K562 (cell line): ENCODE measurements at regions not wholly inside any gene's neighbourhood (a gene's known extent, or its start where the extent isn't known, plus 50 kb on each side); places are given as distances from the start of the nearest gene placed in this dataset.
A peak's percentile ranks its signal among the peaks of the same experiment; 100 is the strongest.

ENCODE experiments used
- ATAC-seq: fragments of 200-7000 bp; cut with Tn5 transposase; 3 replicates; pipeline ENCODE4 v1.9.1; 2020; ENCODE audit warnings: moderate library complexity
- BruUV-seq: library from RNA; stranded (reverse); fragments of 400-500 nt; replicated peaks from 2 replicates; lab custom pipeline; 2021; lab: Mats Ljungman, UMichigan
- CTCF ChIA-PET: fragments of 300-600 bp; formaldehyde crosslinking; extraction: SDS; loops from one replicate; lab custom pipeline; 2021; ENCODE audit warnings: low intra/inter-chr PET ratio; lab: Yijun Ruan, JAX
- POLR2A ChIA-PET: fragments of 300-600, 350-650 bp; sonication (Branson Sonifier 250); formaldehyde crosslinking; extraction: SDS; loops from one replicate; lab custom pipeline; 2021; ENCODE audit warnings: antibody characterized with exemption, inconsistent platforms; lab: Yijun Ruan, JAX
- DNase-seq, 4 experiments: peaks; one replicate each; pipeline versions ENCODE4 v3.0.0 to v3.0.0-alpha.2; 2011 to 2018; ENCODE audit warnings: low spot score in 3 of 4, mixed read lengths in 3 of 4; ENCODE audit errors: extremely low read depth in 1 of 4
- FAIRE-seq: peaks from 2 replicates; lab custom pipeline; 2011; peaks lifted over from hg19 to GRCh38; lab: Jason Lieb, UNC
- H2AFZ ChIP-seq: 2 replicates; pipeline ENCODE4 v1.6.0; 2011; ENCODE audit warnings: low read depth, low read length, control low read depth, inconsistent platforms
- H3K27ac ChIP-seq: fragments of 200-600 bp; 3 replicates; pipeline ENCODE4 v1.8.0; 2011; ENCODE audit warnings: low read depth, mild to moderate bottlenecking, control low read depth, inconsistent platforms, low read length, moderate library complexity, mixed read lengths; ENCODE audit errors: extremely low read depth
- H3K27me3 ChIP-seq, 2 experiments: fragments of 300-600 bp in 1 of 2; 2 replicates in 1 of 2; 3 replicates in 1 of 2; pipeline versions ENCODE4 v1.6.0 to v1.8.0; 2011; ENCODE audit warnings: inconsistent platforms in 2 of 2, low read length in 2 of 2, mild to moderate bottlenecking in 1 of 2, mixed read lengths in 1 of 2, moderate library complexity in 1 of 2; ENCODE audit not compliant: control insufficient read depth in 2 of 2, insufficient read depth in 2 of 2
- H3K36me3 ChIP-seq: fragments of 300-600 bp; 3 replicates; pipeline ENCODE4 v1.8.0; 2011; ENCODE audit warnings: mild to moderate bottlenecking, low read length, inconsistent platforms; ENCODE audit not compliant: control insufficient read depth, insufficient read depth
- H3K4me1 ChIP-seq, 2 experiments: fragments of 200-600 bp in 1 of 2; replicated peaks in 1 of 2; 2 replicates in 1 of 2; 3 replicates in 1 of 2; pipeline versions ENCODE4 v1.5.1 to v1.8.0; 2011; ENCODE audit warnings: inconsistent platforms in 2 of 2, low read length in 2 of 2, mild to moderate bottlenecking in 1 of 2, mixed read lengths in 1 of 2, moderate library complexity in 1 of 2; ENCODE audit not compliant: control insufficient read depth in 2 of 2, insufficient read depth in 2 of 2
- H3K4me2 ChIP-seq: 2 replicates; pipeline ENCODE4 v1.6.1; 2011; ENCODE audit warnings: low read length, control low read depth, inconsistent platforms, mixed read lengths; ENCODE audit not compliant: insufficient read depth
- H3K4me3 ChIP-seq: fragments of 200-600 bp; sonication (generic), shearing (Covaris generic); 2 replicates; pipeline ENCODE4 v1.5.1; 2016; ENCODE audit warnings: control low read depth, inconsistent platforms
- H3K79me2 ChIP-seq: fragments of 200-600 bp; 3 replicates; pipeline ENCODE4 v1.8.0; 2011; ENCODE audit warnings: low read length, inconsistent platforms; ENCODE audit not compliant: control insufficient read depth, insufficient read depth
- H3K9ac ChIP-seq, 2 experiments: 2 replicates each; pipeline versions ENCODE4 v1.6.0 to v1.6.1; 2011; ENCODE audit warnings: low read depth in 2 of 2, low read length in 2 of 2, control low read depth in 1 of 2, inconsistent platforms in 1 of 2, mild to moderate bottlenecking in 1 of 2, mixed read lengths in 1 of 2; ENCODE audit not compliant: insufficient read depth in 1 of 2
- H3K9me1 ChIP-seq: one replicate; pipeline ENCODE4 v1.6.0; 2011; ENCODE audit warnings: inconsistent platforms, mild to moderate bottlenecking, low read length, moderate library complexity; ENCODE audit not compliant: control insufficient read depth, insufficient read depth
- H3K9me3 ChIP-seq: replicated peaks from 2 replicates; pipeline ENCODE4 v1.5.1; 2011; ENCODE audit warnings: low read depth, low read length, inconsistent platforms; ENCODE audit not compliant: control insufficient read depth, insufficient read depth
- H4K20me1 ChIP-seq: replicated peaks from 2 replicates; pipeline ENCODE4 v1.6.1; 2011; ENCODE audit warnings: low read length, inconsistent platforms, mixed read lengths; ENCODE audit not compliant: control insufficient read depth, insufficient read depth
- CEBPB ChIP-seq: fragments of 450-650 bp; IDR thresholded peaks from 2 replicates; pipeline ENCODE4 v1.6.1; 2016; ENCODE audit warnings: missing genetic modification characterization, missing compliant biosample characterization
- CEBPG ChIP-seq, 3 experiments: fragments of 200-800 bp in 1 of 3; sonication (Bioruptor generic) in 1 of 3; sonication (generic) in 1 of 3; formaldehyde crosslinking in 1 of 3; IDR thresholded peaks in 2 of 3; conservative IDR thresholded peaks in 1 of 3; 2 replicates each; pipeline versions ENCODE4 v1.6.1 to v1.8.0; 2016 to 2022; ENCODE audit warnings: missing compliant biosample characterization in 2 of 3, missing genetic modification characterization in 2 of 3, mild to moderate bottlenecking in 1 of 3, missing genetic modification reagents in 1 of 3
- FOXA1 ChIP-seq: fragments of 450-650 bp; IDR thresholded peaks from 2 replicates; pipeline ENCODE4 v1.6.1; 2016; ENCODE audit warnings: mild to moderate bottlenecking, borderline replicate concordance
- NKRF ChIP-seq: fragments of 450-650 bp; IDR thresholded peaks from 2 replicates; pipeline ENCODE4 v1.6.1; 2016; ENCODE audit warnings: borderline replicate concordance
- RERE ChIP-seq: sonication (generic); formaldehyde crosslinking; IDR thresholded peaks from 2 replicates; pipeline ENCODE4 v1.8.0; 2023; ENCODE audit warnings: missing genetic modification reagents, mild to moderate bottlenecking, borderline replicate concordance
- RHOXF2B ChIP-seq: fragments of 250-450 bp; sonication (Bioruptor Pico); conservative IDR thresholded peaks from 2 replicates; pipeline ENCODE4 v1.5.1; 2021
- ZNF277 ChIP-seq: fragments of 250-450 bp; sonication (Bioruptor Pico); IDR thresholded peaks from 2 replicates; pipeline ENCODE4 v1.8.0; 2022; ENCODE audit warnings: inconsistent platforms, mild to moderate bottlenecking, moderate library complexity, borderline replicate concordance
- WGBS: fragments of 100-300 bp; shearing (Covaris generic); methylation state at CpG from one replicate; pipeline ENCODE4 v1.1.6; 2016; ENCODE audit warnings: low coverage, mixed read lengths; ENCODE audit not compliant: insufficient coverage; ENCODE audit errors: missing lambda C conversion rate; 5-methylcytosine and 5-hydroxymethylcytosine counted together
- in situ Hi-C: fragments of 300-500 bp; cut with MboI; formaldehyde crosslinking; loops from 4 replicates; pipeline ENCODE4 v1.15.0; 2018; ENCODE audit warnings: inconsistent platforms, mixed read lengths
- intact Hi-C: fragments of 100-400 bp; cut with micrococcal nuclease; formaldehyde crosslinking; loops from 2 replicates; pipeline ENCODE4 v1.14.2; 2022

GRCh38 chr3:168858327-168858726 lies 762.6 kb upstream of the GOLIM4 start:
- TF ChIP-seq RERE (CRISPR knock-in tag) = no peak
- TF ChIP-seq CEBPB (tag) = peak; percentile 64
- TF ChIP-seq FOXA1 = no peak
- TF ChIP-seq RHOXF2B (CRISPR knock-in tag) = no peak
- no peak for TF ChIP-seq ZNF277 (CRISPR knock-in tag)
- TF ChIP-seq NKRF = no peak
- TF ChIP-seq CEBPG (CRISPR knock-in tag; IDR thresholded peaks at IDR 0.05) = no peak
- peak in 1 of 2 experiments; percentile 90; a peak in 3 of 4 replicates for TF ChIP-seq CEBPG (tag; conservative IDR thresholded peaks at IDR 0.05 in 1 of 2, IDR thresholded peaks at IDR 0.05 in 1 of 2)
- ATAC-seq = no peak
- DNase-seq = no peak
- Histone ChIP-seq H3K9ac (no peak overlapping the region), H3K36me3 (no peaks in the 10 kb centered on the region), H3K79me2 (no peaks in the 10 kb centered on the region), H3K27me3 (no peaks in the 10 kb centered on the region), H3K4me1 (no peaks in the 10 kb centered on the region), H3K27ac (no peak overlapping the region), H3K9me1 (no peaks in the 10 kb centered on the region), H4K20me1 (no peaks in the 10 kb centered on the region), H3K4me3 (no peak overlapping the region), H3K9me3 (no peaks in the 10 kb centered on the region), H3K4me2 (no peak overlapping the region), H2AFZ (no peak overlapping the region)
- intact Hi-C loops = no loop called here
- ChIA-PET POLR2A (no interaction called here), CTCF (no interaction called here)
- FAIRE-seq = no peak
- WGBS = 0% methylated on average over 3 of the region's 3 CpGs
- BruUV-seq = no TSS peak
- in situ Hi-C loops = loop anchor here (10.0 kb wide), 1 partner anchor 644 kb away; no protein-coding TSS in a partner anchor
